Kidney (tissue), 13 donors: ENCODE measurements at regions not wholly inside any gene's neighbourhood (a gene's known extent, or its start where the extent isn't known, plus 50 kb on each side); places are given as distances from the start of the nearest gene placed in this dataset.

ENCODE experiments used
- DNase-seq, 5 donors: peaks; one replicate each; pipeline ENCODE4 v3.0.0-alpha.2; 2013 to 2020
- FAIRE-seq: peaks from 2 replicates; lab custom pipeline; 2012; peaks lifted over from hg19 to GRCh38; lab: Jason Lieb, UNC
- H3K27ac ChIP-seq, 2 donors: one replicate each; pipeline ENCODE4 v1.7.0; 2013; ENCODE audit warnings: low read depth in 2 of 2, low read length in 2 of 2, inconsistent platforms in 1 of 2
- H3K27me3 ChIP-seq: one replicate; pipeline ENCODE4 v1.7.1; 2013; ENCODE audit warnings: low read length, inconsistent platforms; ENCODE audit not compliant: control insufficient read depth, insufficient read depth
- H3K36me3 ChIP-seq, 3 donors: one replicate each; pipeline versions ENCODE4 v1.7.0 to v1.7.1; 2013; ENCODE audit warnings: low read length in 3 of 3, control low read depth in 1 of 3, inconsistent platforms in 1 of 3; ENCODE audit not compliant: insufficient read depth in 3 of 3, control insufficient read depth in 2 of 3
- H3K4me1 ChIP-seq, 3 donors: one replicate each; pipeline versions ENCODE4 v1.7.0 to v1.7.1; 2013; ENCODE audit warnings: low read length in 3 of 3, inconsistent platforms in 1 of 3, low read depth in 1 of 3; ENCODE audit not compliant: control insufficient read depth in 2 of 3, insufficient read depth in 2 of 3
- H3K4me3 ChIP-seq, 3 donors: one replicate each; pipeline versions ENCODE4 v1.7.0 to v1.8.1; 2013; ENCODE audit warnings: low read length in 3 of 3, control low read depth in 1 of 3, inconsistent platforms in 1 of 3
- H3K9ac ChIP-seq, 3 donors: one replicate each; pipeline versions ENCODE4 v1.7.0 to v1.7.1; 2013; ENCODE audit warnings: low read length in 3 of 3, control low read depth in 1 of 3, inconsistent platforms in 1 of 3
- H3K9me3 ChIP-seq, 3 donors: one replicate each; pipeline versions ENCODE4 v1.7.0 to v1.7.1; 2013; ENCODE audit warnings: low read length in 3 of 3, control low read depth in 1 of 3, inconsistent platforms in 1 of 3; ENCODE audit not compliant: control insufficient read depth in 2 of 3, insufficient read depth in 1 of 3
- intact Hi-C: fragments of 100-400 bp; cut with DNase I; formaldehyde crosslinking; loops from one replicate; pipeline ENCODE4 v1.11.1; 2022
- TF ChIP-seq, protein P1 (sequence below): IDR thresholded peaks from 3 replicates; pipeline ENCODE4 v1.5.1; 2012; ENCODE audit warnings: mild to moderate bottlenecking, moderate library complexity, borderline replicate concordance; ENCODE audit not compliant: insufficient read depth; ENCODE audit errors: extremely low read depth
- donor health status: control.
- donor health status: control.
- donor health status: control.
- donor health status: control.
- donor health status: control.
- donor health status: DM: yes; HTN: yes; CAD: no.
- donor health status: Normal renal cell carcinoma (clear cell type).

DNA sequence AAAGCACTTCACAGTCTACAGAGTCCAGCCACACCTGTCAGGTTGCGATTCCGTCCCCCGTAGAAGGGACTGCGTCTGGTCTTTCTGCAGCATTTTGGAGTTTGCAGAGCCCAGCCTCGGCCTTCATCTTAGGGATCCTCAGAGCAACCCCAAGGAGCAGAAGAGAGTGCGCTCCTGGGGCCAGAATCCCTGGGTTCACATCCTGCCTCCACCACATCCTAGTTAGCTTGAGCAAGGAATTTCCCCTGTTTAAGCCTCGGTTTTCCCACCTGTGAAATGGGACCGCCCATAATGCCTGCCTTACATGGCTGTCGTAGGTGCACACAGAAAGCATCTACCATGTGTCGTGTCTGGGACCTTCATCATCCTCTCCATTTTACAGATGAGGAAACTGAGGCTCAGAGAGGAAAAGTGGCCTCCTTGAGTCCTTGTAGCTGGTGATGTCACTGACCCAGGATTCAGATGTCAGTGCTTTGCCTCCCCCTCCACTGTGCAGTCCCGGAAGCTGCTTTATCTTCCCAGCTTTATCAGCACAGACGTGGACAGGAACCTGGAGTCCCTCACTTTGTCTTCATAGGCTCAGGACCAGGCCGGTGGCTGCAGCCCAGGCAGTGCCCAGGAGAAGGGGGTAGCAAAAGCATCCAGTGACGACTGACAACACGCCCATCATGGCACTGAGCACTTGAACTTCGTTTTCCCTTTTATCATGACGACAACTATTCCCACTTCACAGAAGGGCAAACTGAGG, 438.5 kb downstream of the MATN1 start:
- Histone ChIP-seq H3K4me3 (no peak overlapping the region), H3K4me1 (no peaks in the 10 kb centered on the region), H3K9ac (no peak overlapping the region), H3K27me3 (no peaks in the 10 kb centered on the region), H3K9me3 (no peaks in the 10 kb centered on the region), H3K27ac (no peak overlapping the region), H3K36me3 (no peaks in the 10 kb centered on the region)
- no peak for FAIRE-seq
- intact Hi-C loops = no loop called here
- DNase-seq = no peak
- TF ChIP-seq, protein P1, sequence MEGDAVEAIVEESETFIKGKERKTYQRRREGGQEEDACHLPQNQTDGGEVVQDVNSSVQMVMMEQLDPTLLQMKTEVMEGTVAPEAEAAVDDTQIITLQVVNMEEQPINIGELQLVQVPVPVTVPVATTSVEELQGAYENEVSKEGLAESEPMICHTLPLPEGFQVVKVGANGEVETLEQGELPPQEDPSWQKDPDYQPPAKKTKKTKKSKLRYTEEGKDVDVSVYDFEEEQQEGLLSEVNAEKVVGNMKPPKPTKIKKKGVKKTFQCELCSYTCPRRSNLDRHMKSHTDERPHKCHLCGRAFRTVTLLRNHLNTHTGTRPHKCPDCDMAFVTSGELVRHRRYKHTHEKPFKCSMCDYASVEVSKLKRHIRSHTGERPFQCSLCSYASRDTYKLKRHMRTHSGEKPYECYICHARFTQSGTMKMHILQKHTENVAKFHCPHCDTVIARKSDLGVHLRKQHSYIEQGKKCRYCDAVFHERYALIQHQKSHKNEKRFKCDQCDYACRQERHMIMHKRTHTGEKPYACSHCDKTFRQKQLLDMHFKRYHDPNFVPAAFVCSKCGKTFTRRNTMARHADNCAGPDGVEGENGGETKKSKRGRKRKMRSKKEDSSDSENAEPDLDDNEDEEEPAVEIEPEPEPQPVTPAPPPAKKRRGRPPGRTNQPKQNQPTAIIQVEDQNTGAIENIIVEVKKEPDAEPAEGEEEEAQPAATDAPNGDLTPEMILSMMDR = no peak

DNA sequence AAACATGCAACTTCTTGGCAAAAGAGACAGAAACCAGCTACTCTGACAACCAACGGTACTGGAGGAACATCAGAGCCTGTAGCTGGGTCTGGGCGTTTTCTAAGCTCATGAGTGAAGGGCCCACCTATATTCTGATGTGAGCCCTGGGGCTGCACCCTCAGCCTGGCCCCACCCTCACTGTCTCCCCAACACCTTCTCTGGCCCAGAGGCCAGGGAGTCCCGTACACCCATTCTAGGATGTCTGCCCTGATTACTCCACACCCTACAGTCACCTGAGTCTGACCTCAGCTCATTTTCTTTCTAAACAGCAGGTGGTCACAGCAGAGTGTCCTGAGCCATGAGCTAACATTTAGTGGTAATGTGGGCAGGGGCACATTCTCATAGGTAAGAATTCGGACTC, 439.2 kb downstream of the MATN1 start:
- DNase-seq (no peak), FAIRE-seq (no peak)
- no peak overlapping the region for H3K4me3 ChIP-seq
- TF ChIP-seq, protein P1 = no peak
- H3K27ac ChIP-seq = no peak overlapping the region
- no peaks in the 10 kb centered on the region for H3K9me3 ChIP-seq
- H3K27me3 ChIP-seq = no peaks in the 10 kb centered on the region
- no peaks in the 10 kb centered on the region for H3K4me1 ChIP-seq
- H3K9ac ChIP-seq = no peak overlapping the region
- intact Hi-C loops = no loop called here
- H3K36me3 ChIP-seq = no peaks in the 10 kb centered on the region

DNA sequence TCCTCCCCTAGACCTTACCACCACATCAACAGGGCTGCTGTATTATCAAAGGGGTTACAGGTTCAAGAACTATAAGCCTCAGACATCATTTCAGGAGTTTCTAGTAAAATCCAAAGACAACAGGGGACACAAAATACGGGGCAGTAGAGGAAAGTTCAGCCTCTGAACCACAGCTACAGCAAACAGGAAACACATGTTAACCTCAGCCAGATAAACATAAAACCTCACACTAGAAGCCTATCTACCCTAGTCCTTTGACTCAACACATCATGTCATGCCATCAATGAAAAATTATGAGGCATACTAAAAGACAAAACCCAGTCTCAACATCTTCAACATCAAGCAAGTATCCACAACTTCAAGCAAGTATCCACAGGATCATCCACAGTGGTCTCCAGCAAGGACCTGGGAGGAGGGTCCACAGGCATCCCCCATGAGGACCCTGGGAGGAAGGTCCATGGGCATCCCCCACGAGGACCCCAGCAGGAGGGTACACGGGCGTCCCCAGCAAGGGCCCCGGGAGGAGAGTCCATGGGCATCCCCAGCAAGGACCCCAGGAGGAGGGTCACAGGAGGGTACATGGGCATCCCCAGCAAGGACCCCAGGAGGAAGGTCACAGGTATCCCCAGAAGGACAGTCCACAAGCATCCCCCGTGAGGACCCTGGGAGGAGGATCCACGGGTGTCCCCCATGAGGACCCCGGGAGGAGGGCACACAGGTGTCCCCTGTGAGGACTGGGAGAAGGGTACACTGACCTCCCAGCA, 440.0 kb downstream of the MATN1 start:
- DNase-seq (peak in 2 of 5 donors; percentile 20 to 41), FAIRE-seq (no peak)
- intact Hi-C loops = no loop called here
- no peaks in the 10 kb centered on the region for H3K9me3 ChIP-seq
- TF ChIP-seq, protein P1 = no peak
- H3K27me3 ChIP-seq = no peaks in the 10 kb centered on the region
- H3K27ac ChIP-seq = no peak overlapping the region
- no peaks in the 10 kb centered on the region for H3K36me3 ChIP-seq
- no peak overlapping the region for H3K9ac ChIP-seq
- H3K4me3 ChIP-seq = no peak overlapping the region
- H3K4me1 ChIP-seq = no peaks in the 10 kb centered on the region
